GM21381 (cell line): ENCODE measurements at regions not wholly inside any gene's neighbourhood (a gene's known extent, or its start where the extent isn't known, plus 50 kb on each side); places are given as distances from the start of the nearest gene placed in this dataset.
A peak's percentile ranks its signal among the peaks of the same experiment; 100 is the strongest.

Source experiments
- ATAC-seq: cut with Tn5 transposase; IDR thresholded peaks from one replicate; pipeline ENCODE4 v1.9.1; 2021; ENCODE audit warnings: mild to moderate bottlenecking, moderate library complexity; ENCODE audit not compliant: unreplicated experiment

DNA sequence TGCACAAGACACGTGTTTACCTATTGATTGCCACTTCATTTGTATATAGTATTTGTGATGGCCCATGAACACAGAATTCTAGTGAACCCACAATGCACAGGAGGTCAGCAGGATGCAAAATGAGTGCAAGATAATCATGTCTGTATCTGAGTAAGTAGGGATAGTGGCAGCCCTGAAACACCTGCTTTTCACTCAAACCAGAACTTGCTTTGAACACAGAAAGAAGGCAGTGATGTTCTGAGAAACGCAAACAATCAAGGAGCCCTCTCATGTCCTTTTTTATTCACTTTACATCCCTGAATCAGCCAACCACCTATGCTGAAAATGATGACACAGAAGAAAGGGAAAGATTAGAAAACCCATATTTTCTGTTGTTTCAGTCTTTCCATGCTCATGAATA is 170.4 kb upstream of the AVPR1A start:
- no peak for ATAC-seq

DNA sequence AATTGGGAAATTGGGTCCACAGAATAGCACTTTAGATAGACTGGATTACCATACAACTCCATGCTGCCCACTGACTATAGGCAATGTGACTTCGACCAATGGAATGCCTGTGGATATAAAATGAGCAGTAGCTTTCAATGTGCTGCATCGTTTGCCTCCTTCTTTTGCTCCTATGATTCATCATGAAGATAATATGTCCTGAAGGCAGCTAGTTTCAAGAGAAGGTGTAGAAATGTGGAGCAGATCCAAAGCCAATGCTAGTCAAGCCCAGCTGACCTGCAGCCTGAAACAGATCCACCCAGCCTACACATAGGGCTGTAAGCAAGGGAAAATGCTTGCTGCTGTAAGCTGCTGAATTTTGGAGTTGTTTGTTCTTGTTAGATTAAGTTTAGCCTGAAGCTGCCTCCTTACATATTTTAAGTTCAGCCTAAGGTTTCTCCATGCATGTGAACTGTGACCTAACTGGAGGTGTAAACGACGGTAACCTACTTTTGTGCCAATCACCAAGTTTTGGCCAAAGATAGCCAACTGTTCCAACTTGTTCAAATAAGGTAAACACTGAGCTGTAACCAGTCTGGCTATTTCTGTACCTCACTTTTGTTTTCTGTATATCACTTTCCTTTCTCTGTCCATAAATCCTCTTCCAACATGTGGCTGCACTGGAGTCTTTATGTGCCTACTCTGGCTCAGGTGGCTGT is 169.1 kb upstream of the AVPR1A start:
- no peak for ATAC-seq

DNA sequence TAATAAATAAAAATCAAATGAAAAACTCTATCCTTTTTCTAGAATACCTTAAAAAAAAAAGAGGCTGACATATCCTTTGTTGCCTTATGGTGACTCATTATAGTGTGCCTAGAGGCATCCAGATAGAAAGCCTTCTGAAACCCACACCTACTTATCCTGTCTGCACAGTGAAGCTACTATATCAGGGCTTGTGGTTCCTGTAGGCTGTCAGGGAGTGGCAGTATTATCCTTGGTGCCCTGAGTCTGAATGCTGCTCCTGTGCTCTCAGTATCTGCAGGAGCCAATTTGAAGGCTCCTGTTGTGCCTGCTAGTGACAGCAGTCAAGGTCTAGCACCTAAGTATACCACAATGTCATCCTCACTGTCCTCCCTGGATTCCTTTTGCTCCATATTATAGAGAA is 168.4 kb upstream of the AVPR1A start:
- peak; percentile 67 for ATAC-seq

DNA sequence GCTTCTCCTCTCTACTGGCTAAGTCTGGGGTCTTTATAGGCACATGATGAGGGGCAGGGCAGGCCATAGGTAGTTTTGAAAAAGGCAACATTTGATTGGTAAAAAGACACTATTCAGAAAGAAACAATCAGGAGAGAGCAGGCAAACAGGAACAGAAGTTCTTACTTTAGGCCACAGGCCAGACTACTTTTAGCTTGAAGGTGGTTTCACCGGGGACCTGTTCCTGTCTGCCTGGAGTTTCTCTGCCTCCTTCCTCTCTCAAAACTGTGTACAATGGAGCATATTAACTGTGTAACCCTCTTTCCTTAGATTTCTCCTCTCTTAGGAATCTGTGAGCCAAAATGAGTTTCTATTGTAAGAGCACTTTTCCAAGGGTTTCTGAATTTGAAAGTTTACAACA is 167.9 kb upstream of the AVPR1A start:
- no peak for ATAC-seq

DNA sequence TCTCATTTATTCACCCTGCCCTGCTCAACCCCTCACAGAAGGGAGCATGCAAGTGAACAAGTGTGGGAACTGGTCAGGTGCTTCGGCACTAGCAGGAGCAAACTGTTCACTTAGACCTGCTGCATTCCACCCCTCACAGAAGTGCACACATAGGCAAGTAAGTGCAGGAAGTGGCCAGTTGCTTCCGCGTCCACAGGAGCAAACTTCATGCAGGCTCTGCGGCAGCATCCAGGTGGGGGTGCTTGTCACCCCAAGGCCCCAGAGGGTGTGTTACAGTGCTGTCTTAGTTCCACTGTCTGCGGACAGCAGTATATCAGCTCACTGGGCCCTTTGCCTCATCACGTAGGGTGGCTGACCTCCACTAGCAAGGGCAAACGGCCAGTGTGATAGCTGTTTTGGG is 167.3 kb upstream of the AVPR1A start:
- ATAC-seq, result no peak

DNA sequence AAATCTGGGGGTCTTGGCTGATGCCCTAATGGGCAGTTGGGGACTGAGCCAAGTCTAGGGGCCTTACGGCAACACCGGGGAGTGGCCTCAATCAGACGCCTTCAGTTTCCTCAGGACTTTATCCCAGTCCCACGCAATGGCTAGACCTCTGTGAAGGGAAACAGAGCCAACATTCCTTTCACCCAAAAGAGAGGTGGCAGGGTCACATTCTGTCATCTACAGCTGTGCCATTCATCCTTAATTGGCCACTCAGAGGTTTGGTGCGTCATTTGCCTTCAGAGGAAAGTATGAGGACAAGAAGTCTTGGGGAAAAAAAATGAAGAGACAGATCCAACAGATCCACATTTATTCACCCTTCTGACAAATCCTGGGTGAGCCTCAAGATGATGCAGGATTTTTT is 166.9 kb upstream of the AVPR1A start:
- no peak for ATAC-seq

DNA sequence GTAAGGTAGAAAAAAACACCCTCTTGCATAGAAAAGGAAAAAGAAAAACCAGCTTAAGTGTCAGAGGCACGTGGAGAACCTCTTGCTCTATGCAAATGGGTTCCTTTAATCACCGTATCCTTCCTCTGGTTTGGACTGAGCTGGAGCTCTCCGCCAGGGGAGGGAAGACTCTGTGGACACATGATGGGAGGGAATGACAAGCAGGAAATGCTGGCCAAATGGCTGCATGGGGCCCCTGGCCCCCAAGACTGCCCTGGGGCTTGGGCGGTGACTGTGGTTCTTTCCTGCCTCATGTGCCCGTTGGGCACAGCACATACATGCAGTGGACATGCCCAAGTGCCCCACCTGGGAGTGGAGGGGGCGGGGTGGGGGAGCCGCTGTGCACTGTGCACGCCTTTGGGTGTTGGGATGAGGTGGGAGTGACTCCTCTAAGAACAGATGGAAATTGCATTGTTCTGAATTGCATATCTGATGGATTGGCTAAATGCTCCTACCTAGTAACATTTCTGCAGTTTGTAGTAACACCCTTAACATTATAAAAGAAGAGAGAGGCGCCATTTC is 166.4 kb upstream of the AVPR1A start:
- no peak for ATAC-seq

DNA sequence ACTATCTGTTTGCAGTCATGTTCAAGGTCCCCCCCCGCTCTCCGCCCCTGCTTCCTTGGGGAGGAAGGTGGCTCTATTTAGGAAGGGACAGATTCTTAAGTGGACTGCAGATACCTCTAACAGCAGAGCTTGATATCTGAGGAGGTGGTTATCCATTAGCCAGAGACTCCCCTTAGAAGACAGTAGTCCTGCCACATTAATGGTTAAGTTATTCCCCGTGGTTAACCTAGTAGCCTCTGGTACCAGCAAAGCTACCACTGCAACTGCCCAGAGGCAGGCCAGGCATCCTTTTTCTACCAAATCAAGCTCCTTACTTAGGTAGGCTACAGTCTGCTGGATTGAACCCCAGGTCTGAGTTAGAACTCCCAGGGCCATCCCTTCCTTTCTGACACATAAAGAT is 162.1 kb upstream of the AVPR1A start:
- no peak for ATAC-seq

DNA sequence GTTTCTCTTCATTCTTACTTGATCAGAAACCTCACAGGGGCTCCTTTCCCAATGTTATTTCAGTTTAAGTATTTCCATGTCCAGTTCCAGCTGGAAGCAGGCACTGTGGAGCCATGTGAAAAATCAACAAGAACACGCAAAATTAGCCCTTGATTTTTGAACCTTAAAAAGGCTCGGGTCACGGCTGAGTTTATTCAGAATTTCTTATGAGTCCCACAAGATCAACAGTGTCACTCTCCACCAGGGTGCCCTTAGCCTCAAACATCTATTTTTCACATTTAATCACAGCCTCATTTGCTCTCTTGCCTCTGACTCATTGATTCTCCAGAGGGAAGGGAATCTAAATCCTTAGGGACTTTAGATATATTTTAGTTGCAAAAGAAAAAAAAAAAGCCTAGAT is 157.7 kb upstream of the AVPR1A start:
- no peak for ATAC-seq

DNA sequence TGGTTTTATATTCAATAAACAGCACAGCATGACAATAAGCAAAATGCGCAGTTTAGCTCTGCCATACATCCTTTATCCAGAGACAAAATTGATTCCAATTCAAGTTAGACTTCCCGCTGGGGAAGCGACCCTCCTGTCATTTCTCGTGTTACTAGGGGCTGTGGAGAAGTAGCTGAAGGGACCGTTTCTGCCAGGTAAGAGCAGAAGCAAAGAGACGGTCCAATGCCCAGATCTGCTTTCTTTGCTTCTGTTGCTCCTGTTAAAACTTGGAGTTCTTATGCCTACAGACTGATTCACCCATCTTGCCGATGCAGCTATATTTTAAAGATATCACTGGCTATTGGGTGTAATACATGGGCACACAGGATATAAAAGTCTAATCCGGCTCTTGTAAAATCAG is 156.8 kb upstream of the AVPR1A start:
- ATAC-seq, result no peak

DNA sequence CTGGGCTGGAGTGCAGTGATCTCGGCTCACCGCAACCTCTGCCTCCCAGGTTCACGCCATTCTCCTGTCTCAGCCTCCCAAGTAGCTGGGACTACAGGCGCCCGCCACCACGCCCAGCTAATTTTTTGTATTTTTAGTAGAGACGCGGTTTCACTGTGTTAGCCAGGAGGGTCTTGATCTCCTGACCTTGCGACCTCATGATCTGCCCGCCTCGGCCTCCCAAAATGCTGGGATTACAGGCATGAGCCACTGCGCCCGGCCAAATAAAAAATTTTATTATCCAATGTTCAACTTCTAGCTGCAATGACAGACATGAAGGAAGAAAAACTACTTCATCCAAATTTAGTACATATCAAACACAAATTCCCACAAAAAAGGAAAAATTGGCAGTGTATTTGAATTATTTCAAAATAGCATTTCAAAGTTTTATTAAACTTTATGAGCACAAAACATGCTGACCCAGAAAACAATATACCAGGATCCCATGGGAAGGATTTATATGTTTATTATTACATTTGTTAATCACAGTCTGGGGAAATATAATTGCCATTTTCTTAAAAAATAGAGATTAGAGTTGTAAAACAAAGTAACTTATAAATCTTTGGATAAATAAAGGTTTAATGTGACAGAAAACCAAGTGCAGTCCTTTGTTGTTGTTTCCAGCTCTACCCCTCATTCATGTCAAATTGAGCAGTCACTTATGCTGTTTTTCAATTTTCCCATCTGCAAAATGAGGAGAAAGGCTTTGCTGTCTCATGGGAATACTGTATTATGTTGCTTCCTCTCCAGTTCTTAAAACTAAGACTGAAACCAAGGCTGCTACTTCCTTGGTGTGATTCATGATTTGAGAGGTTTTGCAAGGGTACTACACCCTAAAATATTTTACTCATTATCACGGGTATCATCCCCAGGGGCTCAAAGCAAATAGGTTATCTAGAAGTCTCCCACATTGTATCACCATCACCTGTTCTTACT is 155.2 kb upstream of the AVPR1A start:
- no peak for ATAC-seq

DNA sequence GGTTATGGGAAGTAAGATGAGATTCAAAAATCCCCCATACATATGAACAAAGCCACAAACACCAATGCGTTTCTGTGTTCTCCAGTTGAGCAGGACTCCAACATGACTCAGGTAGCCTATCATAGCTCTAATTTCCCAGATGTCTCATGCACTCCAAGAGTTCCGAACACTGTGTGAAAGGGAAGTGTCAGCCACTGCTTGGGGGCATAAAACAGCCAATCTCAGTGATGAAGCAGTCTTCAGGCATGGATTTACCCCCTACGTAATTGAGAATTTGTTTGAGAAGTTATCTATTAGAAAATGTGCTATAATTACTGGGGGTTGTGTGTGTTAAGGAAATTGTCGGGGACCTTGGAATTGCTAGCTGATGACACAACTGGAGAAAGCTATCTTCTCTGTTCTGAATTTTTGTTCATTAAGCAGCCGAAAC is 153.9 kb upstream of the AVPR1A start:
- no peak for ATAC-seq

DNA sequence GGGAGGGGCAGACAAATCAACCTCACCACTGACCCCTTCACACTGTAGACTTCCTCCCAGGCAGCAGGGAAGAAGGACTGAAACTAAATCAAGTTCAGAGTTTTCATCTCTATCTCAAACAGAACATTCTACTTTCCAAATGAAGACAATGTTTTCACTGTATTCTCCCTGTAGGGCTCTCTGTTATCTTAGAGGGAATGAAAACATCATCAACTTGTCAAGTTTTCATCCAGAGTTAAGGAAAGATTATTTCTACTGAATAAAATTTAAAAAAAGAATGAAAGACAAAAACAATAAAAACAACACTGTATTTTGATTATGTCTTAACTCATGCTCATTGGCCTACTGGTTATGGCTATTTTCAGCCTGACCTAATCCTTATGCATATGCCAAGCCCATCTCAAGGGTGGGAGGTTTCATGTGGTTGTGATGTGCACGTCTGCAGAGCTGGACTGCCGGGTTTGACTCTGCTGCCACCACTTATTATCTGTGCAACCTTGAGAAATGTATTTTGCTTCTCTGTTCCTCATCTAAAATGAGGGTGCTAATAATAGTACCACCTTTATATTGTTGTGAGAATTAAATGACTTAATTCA is 152.0 kb upstream of the AVPR1A start:
- peak; percentile 15 for ATAC-seq

DNA sequence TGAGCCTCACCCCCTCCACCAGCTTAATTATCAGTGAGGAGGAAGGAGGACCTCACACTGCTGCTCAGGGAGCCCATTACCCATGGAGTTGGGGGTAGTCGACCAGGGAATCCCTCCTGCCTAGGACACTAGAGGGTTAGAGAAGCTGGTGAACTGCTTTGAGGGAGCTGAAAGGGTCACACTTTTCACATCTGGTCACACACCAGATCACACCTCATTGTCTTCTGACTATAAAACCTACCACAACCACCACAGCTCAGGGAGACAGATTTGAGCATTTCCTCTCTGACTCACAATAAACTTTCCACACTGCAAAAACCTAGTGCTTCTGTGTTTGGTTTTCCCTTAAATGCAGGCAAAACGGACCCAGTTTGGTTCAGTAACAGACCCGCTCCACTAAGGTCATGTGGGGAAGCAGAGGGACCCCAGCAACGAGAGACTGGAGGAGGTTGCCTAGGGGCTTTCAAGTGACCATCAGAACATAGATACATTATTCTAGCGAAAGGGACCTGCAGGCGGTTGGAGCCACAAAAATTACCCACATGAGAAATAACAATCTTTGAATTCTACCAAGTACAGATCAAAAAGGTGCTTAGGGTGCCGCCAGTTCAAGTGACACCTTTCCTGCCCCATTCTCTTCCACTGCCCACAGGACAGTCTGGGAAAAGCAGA is 151.4 kb upstream of the AVPR1A start:
- ATAC-seq, result peak; percentile 76

DNA sequence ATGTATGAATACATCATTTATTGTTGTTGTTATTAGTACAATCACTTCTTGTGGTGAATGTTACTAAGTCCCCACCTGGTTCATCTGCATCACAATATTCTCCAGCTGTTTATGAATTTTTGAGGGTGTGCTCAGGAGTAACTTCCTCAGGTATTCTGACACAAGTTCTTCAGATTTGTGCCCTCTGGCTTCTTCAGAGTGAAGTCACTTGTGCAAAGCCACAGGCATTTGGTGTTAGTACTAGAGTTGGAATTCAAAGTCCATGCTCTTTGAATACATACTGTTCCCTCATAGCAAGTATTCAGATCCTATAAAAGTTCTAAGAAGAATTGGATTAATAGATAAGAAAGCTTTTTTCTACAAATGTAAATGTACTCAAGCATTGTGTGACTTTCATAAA is 150.3 kb upstream of the AVPR1A start:
- ATAC-seq, result no peak

DNA sequence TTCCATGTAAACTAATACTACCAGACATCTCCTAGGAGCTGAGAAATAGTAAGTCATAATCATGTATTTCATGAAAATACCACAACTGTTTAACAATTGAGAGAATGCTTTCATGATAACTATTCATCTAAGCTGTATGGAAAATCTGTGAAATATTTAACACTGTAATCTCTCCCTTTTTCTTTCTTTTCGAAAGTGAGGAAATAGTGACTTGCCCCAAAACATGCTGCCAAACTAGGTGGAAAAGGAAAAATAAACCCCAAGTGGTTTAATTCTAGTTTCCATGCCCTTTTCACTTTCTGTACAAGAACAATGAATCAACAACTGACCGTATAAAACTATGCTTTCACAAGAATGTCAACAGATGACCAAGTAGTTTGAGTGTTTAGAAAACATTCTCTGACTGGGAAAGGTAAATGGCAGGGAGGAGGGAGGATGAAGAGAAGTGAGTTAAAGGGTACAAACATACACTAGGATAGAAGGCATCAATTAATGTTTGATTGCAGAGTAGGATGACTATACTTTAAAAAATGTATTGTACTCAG is 147.5 kb upstream of the AVPR1A start:
- ATAC-seq, result no peak

DNA sequence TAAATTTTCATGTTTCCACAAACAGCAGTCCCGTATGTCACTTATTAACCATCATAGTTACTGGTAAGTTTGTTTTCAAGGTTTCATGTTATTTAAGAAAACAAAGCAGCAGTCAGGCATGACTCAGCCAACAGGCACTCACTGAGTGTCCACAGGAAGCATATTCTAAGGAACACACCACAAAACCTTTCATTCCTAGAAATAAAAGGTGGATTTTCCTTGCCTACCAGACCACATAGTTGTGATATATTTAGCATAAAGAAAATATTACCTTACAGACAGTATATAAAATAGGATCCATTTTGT is 143.3 kb upstream of the AVPR1A start:
- ATAC-seq, result peak; percentile 75

DNA sequence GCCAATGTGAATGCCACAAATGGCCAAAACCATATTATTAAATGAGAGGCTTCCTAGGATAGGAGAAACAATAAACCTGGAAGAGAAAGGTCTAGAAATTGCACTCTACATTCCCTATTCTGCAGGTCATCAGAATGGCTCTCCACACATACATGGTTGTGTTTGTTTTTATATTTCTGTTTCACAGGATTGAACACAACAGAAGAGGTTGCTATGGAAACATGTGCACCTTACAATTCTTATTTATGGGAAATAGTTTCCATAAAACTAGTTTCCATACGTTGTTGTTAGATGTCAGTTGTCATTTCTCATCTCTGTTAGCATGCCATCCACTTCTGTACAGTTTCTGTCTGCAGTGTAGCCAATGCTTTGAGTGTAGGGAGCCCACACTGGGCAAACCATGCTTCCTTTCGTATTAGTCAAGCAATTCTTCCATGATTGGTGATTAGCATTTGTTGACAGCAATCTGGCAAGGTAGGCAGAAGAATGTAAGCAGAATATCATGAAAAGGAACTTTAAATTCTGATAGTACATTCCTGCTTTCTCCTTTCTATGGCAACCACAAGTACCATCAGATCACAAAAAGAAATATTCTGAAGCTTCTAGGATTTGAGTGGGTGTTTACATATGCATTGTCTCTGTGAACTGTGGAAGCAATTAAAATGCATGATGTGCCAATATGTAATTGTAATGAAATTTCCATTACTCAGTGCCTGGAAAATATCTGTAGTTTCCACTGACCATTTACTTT is 141.6 kb upstream of the AVPR1A start:
- no peak for ATAC-seq

DNA sequence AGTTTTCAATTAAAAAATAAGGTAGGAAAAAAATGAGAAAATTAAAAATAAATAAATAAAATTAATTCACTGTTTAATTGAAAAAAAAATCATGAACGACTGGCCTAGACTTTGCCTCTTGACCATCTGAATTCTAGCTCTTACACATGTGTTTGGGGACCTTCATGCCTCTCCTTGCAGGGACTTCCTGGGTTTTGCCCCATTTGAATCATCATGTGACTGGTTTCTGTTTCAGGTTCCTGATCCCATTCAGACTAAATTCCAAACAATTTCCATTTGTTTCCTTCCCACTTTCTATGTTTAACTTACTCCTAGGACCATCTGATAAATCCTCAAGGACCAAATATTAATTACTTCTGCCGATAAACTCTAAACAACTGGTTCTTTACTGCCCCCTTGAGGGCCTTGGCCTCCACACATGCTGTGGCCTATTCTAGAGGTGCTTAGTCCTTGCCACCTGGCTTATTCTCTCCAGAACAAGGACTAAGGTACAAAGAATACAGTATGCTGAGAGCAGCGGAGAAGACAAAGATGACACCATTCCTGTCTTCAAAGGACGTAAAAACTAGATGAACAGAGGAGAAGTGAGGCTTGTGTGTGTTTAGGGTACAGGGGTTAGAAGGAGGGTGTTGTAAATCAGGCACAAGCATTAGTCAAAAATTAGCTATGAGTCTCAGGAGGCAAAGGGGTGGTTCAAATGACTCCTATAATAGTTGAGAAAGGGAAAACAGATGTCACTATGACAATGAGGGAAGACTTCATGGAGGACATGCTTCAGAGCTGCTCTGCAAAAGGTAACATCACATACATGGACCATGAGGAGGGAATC is 125.8 kb upstream of the AVPR1A start:
- peak; percentile 86 for ATAC-seq
